Nephron progenitor cell (in vitro differentiated cells): ENCODE measurements at regions not wholly inside any gene's neighbourhood (a gene's known extent, or its start where the extent isn't known, plus 50 kb on each side); places are given as distances from the start of the nearest gene placed in this dataset.

Experiments used
- DNase-seq: peaks from one replicate; pipeline ENCODE4 v3.0.0; 2021
- H3K27ac Mint-ChIP-seq: 2 replicates; pipeline ENCODE4 v1.8.0; 2021; ENCODE audit warnings: mild to moderate bottlenecking, moderate library complexity, mixed read lengths
- H3K27me3 Mint-ChIP-seq: 2 replicates; pipeline ENCODE4 v1.8.0; 2021; ENCODE audit warnings: mild to moderate bottlenecking, low read depth, mixed read lengths; ENCODE audit not compliant: poor library complexity
- H3K36me3 Mint-ChIP-seq: 2 replicates; pipeline ENCODE4 v1.8.0; 2021; ENCODE audit warnings: low read depth, mixed read lengths
- H3K4me1 Mint-ChIP-seq: 2 replicates; pipeline ENCODE4 v1.8.0; 2021; ENCODE audit warnings: mixed read lengths
- H3K4me3 Mint-ChIP-seq: 2 replicates; pipeline ENCODE4 v1.8.0; 2021; ENCODE audit warnings: mild to moderate bottlenecking, moderate library complexity, mixed read lengths
- H3K9me3 Mint-ChIP-seq: 2 replicates; pipeline ENCODE4 v1.8.0; 2021; ENCODE audit warnings: mild to moderate bottlenecking, moderate library complexity, mixed read lengths
- CTCF ChIP-seq: fragments of 200-600 bp; sonication (generic); IDR thresholded peaks from 2 replicates; pipeline ENCODE4 v1.5.0; 2021; ENCODE audit warnings: antibody characterized with exemption

DNA sequence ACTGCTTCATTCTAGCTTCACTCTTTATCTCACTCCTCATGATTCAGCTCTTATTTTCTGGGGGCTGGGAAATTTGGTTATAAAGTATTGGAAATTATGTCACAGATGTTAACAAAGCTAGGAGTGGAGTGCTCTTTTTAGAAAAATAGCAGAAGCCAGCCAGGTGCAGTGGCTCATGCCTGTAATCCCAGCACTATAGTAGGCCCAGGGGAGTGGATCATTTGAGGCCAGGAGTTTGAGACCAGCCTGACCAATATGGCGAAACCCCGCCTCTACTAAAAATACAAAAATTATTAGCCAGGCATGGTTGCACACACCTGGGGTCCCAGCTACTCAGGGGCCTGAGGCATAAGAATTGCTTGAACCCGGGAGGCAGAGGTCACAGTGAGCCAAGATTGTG lies 97.2 kb upstream of the GUCY1A1 start:
- no peaks in the 10 kb centered on the region for H3K4me1 Mint-ChIP-seq
- H3K9me3 Mint-ChIP-seq, result peaks cover 6% of the 10 kb centered on the region
- no peaks in the 10 kb centered on the region for H3K36me3 Mint-ChIP-seq
- no peak overlapping the region for H3K4me3 Mint-ChIP-seq
- H3K27ac Mint-ChIP-seq, result no peak overlapping the region
- no peaks in the 10 kb centered on the region for H3K27me3 Mint-ChIP-seq
- no peak for TF ChIP-seq CTCF
- DNase-seq, result no peak

DNA sequence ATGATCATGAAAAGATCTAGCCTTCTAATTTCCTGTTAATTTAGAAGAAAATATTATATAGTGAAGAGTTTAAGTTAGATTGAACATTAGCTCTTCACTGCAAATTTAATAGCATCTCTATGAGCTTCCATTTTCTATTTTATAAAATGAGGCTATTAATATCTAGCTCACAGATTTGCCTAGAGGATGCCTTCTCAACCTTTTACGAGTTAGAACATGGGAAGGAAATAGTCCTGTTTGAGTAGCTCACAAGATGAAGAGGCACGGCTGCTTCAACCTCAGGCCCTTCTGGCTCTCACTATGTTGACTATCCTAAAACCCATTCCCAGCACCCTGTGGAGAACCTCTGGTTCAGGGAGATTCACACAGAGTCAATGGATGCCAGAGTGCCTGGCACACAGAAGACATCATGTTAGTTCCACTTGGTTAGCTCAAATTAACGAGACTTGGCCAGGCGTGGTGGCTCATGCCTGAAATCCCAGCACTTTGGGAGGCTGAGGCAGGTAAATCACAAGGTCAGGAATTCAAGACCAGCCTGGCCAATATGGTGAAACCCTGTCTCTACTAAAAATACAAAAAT lies 97.9 kb upstream of the GUCY1A1 start:
- DNase-seq, result no peak
- Mint-ChIP-seq H3K9me3 (peaks cover 5% of the 10 kb centered on the region), H3K27me3 (no peaks in the 10 kb centered on the region), H3K36me3 (no peaks in the 10 kb centered on the region), H3K27ac (no peak overlapping the region), H3K4me1 (no peaks in the 10 kb centered on the region), H3K4me3 (no peak overlapping the region)
- TF ChIP-seq CTCF, result no peak

DNA sequence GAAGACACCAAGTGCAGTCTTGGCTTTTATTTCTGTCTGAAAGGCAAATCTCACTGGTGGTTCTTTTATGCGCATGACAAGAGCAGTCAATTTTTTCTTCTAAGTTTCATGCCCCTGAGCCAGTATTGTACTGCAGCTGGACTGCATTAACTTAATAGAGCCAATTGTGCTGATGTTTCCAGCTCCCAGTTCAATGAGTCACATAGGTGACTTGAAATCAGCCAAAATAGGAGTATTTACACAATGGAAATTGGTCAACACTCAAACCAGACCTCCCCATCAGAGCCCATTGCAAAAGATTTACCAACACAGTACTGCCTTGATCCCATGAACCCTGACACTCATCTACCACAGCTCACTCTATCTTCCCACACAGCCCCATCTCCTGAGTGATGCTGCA lies 100.3 kb upstream of the GUCY1A1 start:
- no peaks in the 10 kb centered on the region for H3K9me3 Mint-ChIP-seq
- H3K36me3 Mint-ChIP-seq, result no peaks in the 10 kb centered on the region
- H3K27me3 Mint-ChIP-seq, result no peaks in the 10 kb centered on the region
- no peak for DNase-seq
- H3K4me1 Mint-ChIP-seq, result no peaks in the 10 kb centered on the region
- no peak for TF ChIP-seq CTCF
- H3K4me3 Mint-ChIP-seq, result no peak overlapping the region
- H3K27ac Mint-ChIP-seq, result no peak overlapping the region

- H3K27me3 Mint-ChIP-seq, result no peaks in the 10 kb centered on the region
- no peak overlapping the region for H3K4me3 Mint-ChIP-seq
- no peaks in the 10 kb centered on the region for H3K4me1 Mint-ChIP-seq
Measured at GRCh38 chr4:155565776-155566175, 100.9 kb upstream of the GUCY1A1 start.

DNA sequence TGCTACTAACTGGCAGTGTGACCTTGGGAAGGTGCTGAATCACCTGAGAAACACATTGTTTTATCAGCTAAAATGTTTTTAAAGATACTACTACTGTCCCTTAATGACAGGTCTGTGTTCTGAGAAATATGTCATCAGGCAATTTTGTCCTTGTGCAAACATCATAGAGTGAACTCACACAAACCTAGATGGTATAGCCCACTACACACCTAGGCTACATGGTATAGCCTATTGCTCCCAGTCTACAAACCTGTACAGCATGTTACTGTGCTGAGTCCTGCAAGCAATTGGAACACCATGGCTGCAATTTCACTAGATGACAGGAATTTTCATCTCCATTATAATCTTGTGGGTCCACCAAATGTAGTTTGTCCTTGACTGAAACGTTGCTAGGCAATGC lies 101.3 kb upstream of the GUCY1A1 start:
- Mint-ChIP-seq H3K4me3 (no peak overlapping the region), H3K4me1 (no peaks in the 10 kb centered on the region), H3K36me3 (no peaks in the 10 kb centered on the region), H3K27me3 (no peaks in the 10 kb centered on the region), H3K9me3 (no peaks in the 10 kb centered on the region), H3K27ac (no peak overlapping the region)
- TF ChIP-seq CTCF, result no peak
- DNase-seq, result no peak

More at GRCh38 chr4:155565776-155566175, 100.9 kb upstream of the GUCY1A1 start:
- Mint-ChIP-seq H3K9me3 (no peaks in the 10 kb centered on the region), H3K36me3 (no peaks in the 10 kb centered on the region), H3K27ac (no peak overlapping the region)
- no peak for TF ChIP-seq CTCF
- no peak for DNase-seq

DNA sequence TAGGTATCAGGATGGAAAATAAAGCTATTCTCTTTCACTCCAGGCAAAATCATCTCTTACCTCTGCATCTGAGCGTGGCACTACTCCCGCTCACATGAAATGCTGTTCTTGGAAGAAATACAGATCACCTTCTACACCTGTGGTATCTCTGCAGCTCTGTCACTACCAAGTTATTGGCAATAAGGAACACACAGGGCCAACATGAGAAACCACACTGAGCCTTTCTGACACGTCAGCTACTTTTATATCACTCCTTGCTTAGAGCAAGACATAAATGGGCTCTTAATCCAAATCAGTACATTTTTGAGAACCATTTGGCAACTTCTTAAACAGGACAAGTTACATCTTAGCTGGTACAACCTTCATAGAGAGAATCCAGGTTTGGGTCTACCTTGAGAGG lies 101.8 kb upstream of the GUCY1A1 start:
- Mint-ChIP-seq H3K4me1 (no peaks in the 10 kb centered on the region), H3K36me3 (no peaks in the 10 kb centered on the region), H3K9me3 (no peaks in the 10 kb centered on the region), H3K4me3 (no peak overlapping the region), H3K27ac (no peak overlapping the region), H3K27me3 (no peaks in the 10 kb centered on the region)
- no peak for DNase-seq
- no peak for TF ChIP-seq CTCF
